Small intestine (tissue), 7 donors: ENCODE measurements at regions not wholly inside any gene's neighbourhood (a gene's known extent, or its start where the extent isn't known, plus 50 kb on each side); places are given as distances from the start of the nearest gene placed in this dataset.

Experiments used
- DNase-seq, 2 donors: peaks; one replicate each; pipeline versions ENCODE4 v3.0.0 to v3.0.0-alpha.2; 2013
- FAIRE-seq: peaks from 2 replicates; lab custom pipeline; 2012; peaks lifted over from hg19 to GRCh38; lab: Jason Lieb, UNC
- H3K27ac ChIP-seq, 3 donors: one replicate each; pipeline ENCODE4 v1.5.1; 2013; ENCODE audit warnings: low read length in 2 of 3, mild to moderate bottlenecking in 2 of 3, control low read depth in 1 of 3, inconsistent platforms in 1 of 3, low read depth in 1 of 3, moderate library complexity in 1 of 3
- H3K27me3 ChIP-seq, 3 donors: one replicate each; pipeline ENCODE4 v1.6.1; 2013; ENCODE audit warnings: low read length in 3 of 3, inconsistent platforms in 1 of 3; ENCODE audit not compliant: control insufficient read depth in 3 of 3, insufficient read depth in 3 of 3
- H3K36me3 ChIP-seq, 3 donors: one replicate each; pipeline ENCODE4 v1.6.1; 2013; ENCODE audit warnings: low read length in 3 of 3, inconsistent platforms in 1 of 3, low read depth in 1 of 3, mild to moderate bottlenecking in 1 of 3, moderate library complexity in 1 of 3; ENCODE audit not compliant: control insufficient read depth in 3 of 3, insufficient read depth in 2 of 3
- H3K4me1 ChIP-seq, 3 donors: one replicate each; pipeline ENCODE4 v1.6.1; 2013; ENCODE audit warnings: low read length in 2 of 3, inconsistent platforms in 1 of 3, low read depth in 1 of 3, mild to moderate bottlenecking in 1 of 3, moderate library complexity in 1 of 3; ENCODE audit not compliant: control insufficient read depth in 3 of 3, insufficient read depth in 2 of 3
- H3K4me3 ChIP-seq, 3 donors: one replicate each; pipeline ENCODE4 v1.5.1; 2013; ENCODE audit warnings: low read length in 3 of 3, control low read depth in 1 of 3, inconsistent platforms in 1 of 3, low read depth in 1 of 3, mild to moderate bottlenecking in 1 of 3, moderate library complexity in 1 of 3
- H3K9me3 ChIP-seq, 2 donors: one replicate each; pipeline ENCODE4 v1.6.1; 2013; ENCODE audit warnings: low read depth in 1 of 2, low read length in 1 of 2; ENCODE audit not compliant: control insufficient read depth in 2 of 2, insufficient read depth in 1 of 2
- WGBS, 3 donors: extraction: QIAGEN DNeasy Blood & Tissue Kit; methylation state at CpG; one replicate each; pipeline ENCODE4 v1.1.7; 2013; 5-methylcytosine and 5-hydroxymethylcytosine counted together
- donor health status: healthy with polysubstance abuse.
- donor health status: control.
- donor health status: control.
- donor health status: Bipolar disorder and iron deficiency.
- donor health status: healthy.

GRCh38 chr12:4121506-4122020, 152.0 kb upstream of the CCND2 start:
- peaks cover 0 to 11% (median 5%) of the 10 kb centered on the region in 3 donors for H3K4me1 ChIP-seq
- no peaks in the 10 kb centered on the region for H3K9me3 ChIP-seq
- FAIRE-seq (no peak), DNase-seq (no peak)
- H3K4me3 ChIP-seq, result no peak overlapping the region
- H3K27me3 ChIP-seq, result no peaks in the 10 kb centered on the region
- 77 to 85% (median 78%) methylated on average over 6 of the region's 6 CpGs for WGBS, 3 donors
- no peak overlapping the region for H3K27ac ChIP-seq
- H3K36me3 ChIP-seq, result no peaks in the 10 kb centered on the region

GRCh38 chr12:4120316-4120917, 153.1 kb upstream of the CCND2 start:
- Histone ChIP-seq H3K36me3 (no peaks in the 10 kb centered on the region), H3K27ac (no peak overlapping the region), H3K9me3 (no peaks in the 10 kb centered on the region), H3K4me3 (no peak overlapping the region), H3K4me1 (peaks cover 0 to 18% (median 5%) of the 10 kb centered on the region in 3 donors), H3K27me3 (no peaks in the 10 kb centered on the region)
- DNase-seq (no peak), FAIRE-seq (no peak)
- 69 to 91% (median 86%) methylated on average over 5 of the region's 5 CpGs for WGBS, 3 donors

- no peak overlapping the region for H3K4me3 ChIP-seq
- no peaks in the 10 kb centered on the region for H3K36me3 ChIP-seq
- H3K4me1 ChIP-seq, result peaks cover 0 to 18% (median 5%) of the 10 kb centered on the region in 3 donors
- no peaks in the 10 kb centered on the region for H3K9me3 ChIP-seq
- no peak for FAIRE-seq
- H3K27me3 ChIP-seq, result no peaks in the 10 kb centered on the region
- 29 to 57% (median 33%) methylated on average over 7 of the region's 7 CpGs for WGBS, 3 donors
- peak; percentile 28 to 35 for DNase-seq
- H3K27ac ChIP-seq, result peak overlapping the region in 1 of 3 donors; percentile 66
These were observed 154.3 kb upstream of the CCND2 start for GRCh38 chr12:4119157-4119761.

GRCh38 chr12:4118601-4119156, 154.9 kb upstream of the CCND2 start:
- Histone ChIP-seq H3K9me3 (no peaks in the 10 kb centered on the region), H3K27me3 (no peaks in the 10 kb centered on the region), H3K4me3 (no peak overlapping the region), H3K4me1 (peaks cover 0 to 18% (median 5%) of the 10 kb centered on the region in 3 donors), H3K36me3 (no peaks in the 10 kb centered on the region), H3K27ac (peak overlapping the region in 2 of 3 donors; percentile 10 to 66)
- FAIRE-seq (no peak), DNase-seq (no peak)
- WGBS, 3 donors, result 24 to 43% (median 37%) methylated on average over 7 of the region's 7 CpGs

- H3K9me3 ChIP-seq, result no peaks in the 10 kb centered on the region
- WGBS, 3 donors, result 5 to 13% (median 7%) methylated on average over 7 of the region's 7 CpGs
- DNase-seq (peak; percentile 65 to 86), FAIRE-seq (no peak)
- H3K27ac ChIP-seq, result peak overlapping the region; percentile 9 to 66 (median 10)
- H3K27me3 ChIP-seq, result no peaks in the 10 kb centered on the region
- H3K4me3 ChIP-seq, result no peak overlapping the region
- H3K36me3 ChIP-seq, result no peaks in the 10 kb centered on the region
- H3K4me1 ChIP-seq, result peaks cover 0 to 18% (median 5%) of the 10 kb centered on the region in 3 donors
These were observed 155.5 kb upstream of the CCND2 start for GRCh38 chr12:4118017-4118510.

- Histone ChIP-seq H3K27me3 (no peaks in the 10 kb centered on the region), H3K4me1 (peaks cover 0 to 18% (median 5%) of the 10 kb centered on the region in 3 donors), H3K36me3 (no peaks in the 10 kb centered on the region), H3K4me3 (no peak overlapping the region), H3K27ac (peak overlapping the region in 2 of 3 donors; percentile 9 to 66), H3K9me3 (no peaks in the 10 kb centered on the region)
- 33 to 61% (median 49%) methylated on average over 12 of the region's 12 CpGs for WGBS, 3 donors
- DNase-seq (peak in 1 of 2 donors; percentile 45), FAIRE-seq (no peak)
These were observed 156.1 kb upstream of the CCND2 start for GRCh38 chr12:4117386-4118016.

- no peak for FAIRE-seq
- H3K9me3 ChIP-seq, result no peaks in the 10 kb centered on the region
These were observed 157.1 kb upstream of the CCND2 start for GRCh38 chr12:4116251-4117111.

More at GRCh38 chr12:4116251-4117111, 157.1 kb upstream of the CCND2 start:
- no peaks in the 10 kb centered on the region for H3K36me3 ChIP-seq
- H3K27me3 ChIP-seq, result no peaks in the 10 kb centered on the region
- peaks cover 0 to 18% (median 5%) of the 10 kb centered on the region in 3 donors for H3K4me1 ChIP-seq
- 31 to 53% (median 44%) methylated on average over 12 of the region's 12 CpGs for WGBS, 3 donors
- no peak overlapping the region for H3K4me3 ChIP-seq
- H3K27ac ChIP-seq, result peak overlapping the region in 1 of 3 donors; percentile 66
- peak; percentile 33 to 84 for DNase-seq
